Stimulated activated naive CD4-positive, alpha-beta T cell treated with Interleukin-2 at 50 U/mL for 16 hours (primary cell): ENCODE measurements at regions not wholly inside any gene's neighbourhood (a gene's known extent, or its start where the extent isn't known, plus 50 kb on each side); places are given as distances from the start of the nearest gene placed in this dataset.
"Not testable (repeated sequence)": the region's sequence is repeated elsewhere in the genome, so short reads cannot be mapped to it uniquely, and the experiment has no call there.

Source experiments
- DNase-seq: peaks from one replicate; lab custom pipeline; 2025; lab: John Stamatoyannopoulos, UW

DNA sequence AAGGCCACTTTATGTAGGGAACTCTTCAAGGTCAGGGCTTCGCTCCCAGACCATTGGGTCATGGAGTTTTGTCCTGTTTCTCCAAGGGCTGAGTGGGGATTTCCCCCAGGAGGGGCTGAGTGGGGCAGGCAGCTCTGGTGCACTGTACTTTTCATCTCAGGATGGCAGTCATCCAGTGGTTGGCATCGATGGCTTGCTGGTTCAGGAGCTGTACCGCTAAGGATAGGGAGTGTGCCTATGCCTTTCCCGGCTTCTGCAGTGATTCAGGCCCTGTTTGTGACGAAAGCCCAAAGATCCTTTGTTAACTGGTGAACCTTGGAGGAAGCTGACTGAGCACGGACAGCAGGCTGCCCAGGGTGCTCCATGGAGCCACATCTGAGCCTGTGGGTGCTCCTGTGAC is 100.1 kb upstream of the GADD45A start:
- DNase-seq: no peak

DNA sequence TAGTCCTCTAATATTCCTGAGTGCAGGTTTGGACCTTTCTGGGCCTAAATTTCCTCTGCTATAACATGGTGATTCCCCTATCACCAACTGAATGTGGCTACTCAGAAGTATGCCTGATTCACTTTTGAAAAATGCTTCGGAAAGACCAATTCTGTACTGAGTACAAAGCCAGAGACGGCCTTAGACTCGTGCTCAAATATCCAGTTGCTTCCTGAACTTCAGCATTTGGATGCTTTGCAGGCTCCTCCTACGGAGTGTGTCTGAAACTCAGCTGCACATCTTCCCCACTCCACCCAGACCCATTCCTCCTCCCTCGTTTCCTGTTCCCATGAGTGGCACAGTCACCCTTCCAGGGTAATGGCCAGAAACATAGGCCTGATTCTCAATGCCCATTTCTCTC is 98.4 kb upstream of the GADD45A start:
- DNase-seq: no peak

DNA sequence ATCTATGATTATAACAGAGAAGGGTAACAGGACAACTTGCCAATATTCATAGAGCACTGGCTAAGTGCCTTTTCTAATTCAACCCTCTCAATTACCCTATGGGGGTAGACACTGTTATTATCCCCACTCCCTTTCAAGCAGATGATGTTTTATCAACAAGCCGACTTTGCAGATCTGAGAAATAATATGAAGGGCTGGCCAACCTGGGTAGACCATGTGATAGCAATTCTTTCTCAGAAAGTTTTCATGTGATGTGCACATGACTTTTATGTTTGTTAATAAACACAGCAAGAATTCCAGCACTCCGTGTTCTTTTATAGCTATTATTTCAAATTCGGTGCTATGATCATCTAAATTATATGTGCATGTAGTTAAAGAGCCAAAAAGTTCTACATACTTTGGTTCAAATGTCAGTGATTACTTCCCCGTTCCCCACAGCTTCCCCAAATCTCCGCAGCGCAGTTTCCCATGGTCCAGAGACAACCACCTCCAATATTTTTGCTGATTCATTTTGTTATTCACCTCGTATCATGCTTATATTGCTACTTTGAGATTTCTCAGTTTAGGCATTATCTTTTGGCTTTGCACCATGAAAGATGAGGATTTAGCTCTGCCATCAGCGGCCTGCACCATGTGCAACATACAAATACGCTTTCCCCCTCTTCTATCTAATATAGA is 96.7 kb upstream of the GADD45A start:
- DNase-seq: no peak

DNA sequence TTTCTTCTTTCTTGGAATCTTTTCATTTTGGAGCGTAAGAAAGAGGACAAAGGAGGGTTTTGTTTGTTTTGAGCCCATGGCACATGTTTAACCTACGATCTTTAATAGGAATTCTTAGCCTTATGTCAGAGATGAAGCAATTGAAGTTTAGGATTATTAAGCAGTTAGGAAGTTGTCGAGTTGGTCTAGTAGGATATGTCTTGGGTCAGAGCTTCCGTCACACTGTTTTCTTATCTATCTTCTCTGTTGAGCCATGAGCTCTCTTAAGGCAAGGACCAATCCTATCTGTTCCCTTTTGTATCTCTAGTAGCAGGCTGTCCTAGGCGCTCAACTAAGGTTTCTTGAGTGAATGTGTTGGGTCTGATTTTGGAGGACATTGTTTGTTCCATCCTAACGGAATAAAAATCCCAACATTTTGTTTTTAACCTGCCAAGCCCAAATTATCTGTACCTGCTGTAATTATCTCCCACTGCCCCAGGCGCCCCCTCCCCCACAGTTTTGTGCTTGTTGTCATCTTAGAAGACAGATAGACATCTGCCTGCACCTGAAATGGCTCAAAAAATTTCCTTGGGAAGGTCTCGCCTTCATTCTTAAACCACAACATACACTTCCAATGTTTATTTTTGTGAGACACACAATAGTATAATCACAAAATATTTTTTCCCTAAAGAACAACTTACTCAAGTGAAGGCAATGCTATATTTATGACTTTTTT is 95.3 kb upstream of the GADD45A start:
- DNase-seq: no peak

DNA sequence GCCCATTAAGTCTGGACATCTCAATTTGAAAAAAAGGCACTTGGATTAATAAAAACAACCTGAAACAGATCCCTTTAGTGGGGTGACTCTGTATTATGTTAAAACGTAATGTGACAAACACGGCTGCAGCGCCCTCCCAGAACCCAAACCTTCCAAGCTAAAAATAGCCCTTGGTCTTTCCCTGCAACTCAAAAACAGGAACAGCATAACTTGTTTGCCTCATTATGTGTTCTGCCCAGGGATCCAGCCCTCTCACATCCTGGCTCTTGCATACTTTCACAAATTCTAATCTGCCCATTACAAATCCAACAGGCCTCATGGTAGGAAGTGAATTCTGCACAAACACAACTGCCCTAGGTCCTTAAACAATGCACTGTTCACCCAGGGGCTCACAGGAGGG is 94.7 kb upstream of the GADD45A start:
- no peak for DNase-seq

DNA sequence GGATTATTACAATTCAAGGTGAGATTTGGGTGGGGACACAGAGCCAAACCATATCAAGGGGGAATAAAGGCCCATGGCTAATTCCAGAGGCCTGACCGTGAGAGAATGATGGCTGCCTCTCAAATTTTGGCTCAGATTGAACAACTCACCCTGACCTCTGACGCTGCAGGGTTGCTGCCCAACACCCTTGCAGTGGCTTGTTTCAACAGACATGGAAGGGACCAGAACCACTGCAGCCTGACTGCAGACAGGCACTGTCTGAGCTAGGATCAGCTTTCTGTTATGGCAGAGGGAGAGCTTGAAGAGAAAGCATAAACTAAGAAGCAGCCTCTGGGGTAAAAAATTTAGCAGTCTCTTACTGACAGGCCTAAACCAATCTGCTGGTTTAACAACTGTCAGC is 90.2 kb upstream of the GADD45A start:
- DNase-seq: no peak

DNA sequence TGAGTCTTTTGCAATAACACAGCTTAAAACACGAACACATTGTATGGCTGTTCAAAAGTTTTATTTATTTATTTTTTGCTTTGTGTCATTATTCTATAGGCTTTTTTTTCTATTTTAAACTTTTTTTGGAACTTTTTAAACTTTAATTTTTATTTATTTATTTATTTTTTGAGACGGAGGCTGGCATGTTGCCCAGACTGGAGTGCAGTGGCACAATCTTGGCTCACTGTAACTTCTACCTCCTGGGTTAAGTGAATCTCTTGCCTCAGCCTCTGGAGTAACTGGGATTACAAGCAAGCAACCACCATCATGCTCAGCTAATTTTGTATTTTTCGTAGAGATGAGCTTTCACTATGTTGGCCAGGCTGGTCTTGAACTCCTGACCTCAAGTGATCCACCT is 88.3 kb upstream of the GADD45A start:
- no peak for DNase-seq

DNA sequence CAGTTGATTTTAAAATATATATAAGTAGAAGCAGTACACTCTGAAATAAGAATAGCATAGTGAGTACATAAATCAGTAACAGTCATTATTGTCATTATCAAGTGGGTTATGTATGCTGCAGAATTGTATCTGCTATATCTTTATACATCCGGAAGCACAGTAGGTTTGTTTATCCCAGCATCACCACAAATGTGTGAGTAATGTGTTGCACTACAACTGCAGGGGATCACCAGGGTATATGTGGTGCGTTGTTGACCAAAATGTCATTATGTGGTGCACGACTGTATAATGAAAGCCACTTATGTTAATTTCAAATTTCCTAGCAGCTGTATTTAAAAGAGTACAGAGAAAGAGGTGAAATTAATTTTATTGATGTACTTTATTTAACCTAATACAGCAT is 87.7 kb upstream of the GADD45A start:
- DNase-seq: no peak

DNA sequence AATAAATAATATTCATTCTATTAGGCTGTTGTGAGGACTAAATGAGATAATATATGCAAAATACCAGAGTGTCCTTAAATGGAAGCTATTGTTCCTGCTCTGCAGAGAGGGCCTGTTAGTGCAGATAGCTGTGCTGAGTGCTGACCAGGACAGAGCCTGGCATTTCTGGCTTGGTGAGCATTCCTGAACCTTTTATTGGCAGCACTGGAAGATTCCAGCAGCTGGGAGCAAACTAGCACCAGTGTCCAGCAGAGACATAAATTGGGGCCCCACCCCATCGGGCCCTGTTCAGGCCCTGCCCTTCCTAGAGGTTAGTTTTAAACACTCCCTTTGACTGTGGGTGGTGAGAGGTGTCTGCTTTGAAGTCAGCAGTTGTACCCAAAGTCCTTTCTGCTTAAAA is 85.9 kb upstream of the GADD45A start:
- DNase-seq: no peak

DNA sequence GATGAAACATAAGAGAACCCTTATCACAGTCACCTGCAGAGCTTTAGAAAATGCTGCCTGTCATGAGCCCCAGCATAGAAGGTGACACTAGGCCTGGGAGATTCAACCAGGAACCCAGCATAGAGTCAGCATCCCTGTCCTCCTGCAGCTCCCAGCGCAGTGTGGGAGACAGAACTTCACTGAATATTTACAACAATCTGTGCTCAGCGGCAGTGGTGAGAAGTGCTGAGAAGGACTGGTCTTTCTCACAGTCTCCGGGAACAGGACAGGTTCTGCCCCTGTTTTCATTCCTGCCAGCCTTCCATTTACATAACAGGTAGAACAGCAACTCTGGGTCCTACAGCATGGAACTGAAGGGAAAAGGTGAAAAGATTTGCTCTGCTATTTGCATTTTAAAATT is 83.5 kb upstream of the GADD45A start:
- DNase-seq: no peak

DNA sequence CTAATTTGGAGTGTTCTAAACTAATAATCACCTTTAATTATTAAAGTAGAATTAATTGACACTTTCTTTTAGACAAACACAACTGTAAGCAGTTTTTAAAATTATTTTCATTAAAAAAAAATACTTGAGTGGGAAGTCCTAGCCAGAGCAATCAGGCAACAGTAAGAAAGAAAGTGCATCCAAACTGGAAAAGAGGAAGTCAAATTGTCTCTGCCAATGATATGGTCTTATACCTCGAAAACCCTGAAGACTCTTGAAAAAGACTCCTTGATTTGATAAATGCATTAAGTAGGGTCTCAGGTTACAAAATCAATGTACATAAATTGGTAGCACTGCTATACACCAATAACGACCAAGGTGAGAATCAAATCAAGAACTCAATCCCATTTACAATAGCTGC is 83.0 kb upstream of the GADD45A start:
- no peak for DNase-seq

DNA sequence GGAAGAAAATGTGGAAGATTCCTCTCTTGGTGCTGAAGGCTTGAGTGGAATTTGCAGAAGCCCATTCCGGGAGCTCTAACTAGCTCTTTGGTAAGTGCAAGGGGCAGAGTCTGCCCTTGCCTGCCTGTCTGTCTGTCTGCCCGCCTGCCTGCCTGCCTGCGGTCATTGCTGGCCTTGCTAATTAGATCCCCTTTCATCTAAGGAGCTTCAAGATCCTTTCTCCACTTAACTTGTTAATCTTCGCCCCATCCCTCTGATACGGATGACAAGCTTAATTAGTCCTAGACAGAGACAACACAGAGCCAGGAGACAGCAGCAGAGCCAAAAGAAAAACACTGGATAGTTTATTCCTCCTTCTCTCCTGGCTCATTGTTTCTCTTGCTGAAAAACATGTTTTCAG is 80.2 kb upstream of the GADD45A start:
- DNase-seq: no peak

DNA sequence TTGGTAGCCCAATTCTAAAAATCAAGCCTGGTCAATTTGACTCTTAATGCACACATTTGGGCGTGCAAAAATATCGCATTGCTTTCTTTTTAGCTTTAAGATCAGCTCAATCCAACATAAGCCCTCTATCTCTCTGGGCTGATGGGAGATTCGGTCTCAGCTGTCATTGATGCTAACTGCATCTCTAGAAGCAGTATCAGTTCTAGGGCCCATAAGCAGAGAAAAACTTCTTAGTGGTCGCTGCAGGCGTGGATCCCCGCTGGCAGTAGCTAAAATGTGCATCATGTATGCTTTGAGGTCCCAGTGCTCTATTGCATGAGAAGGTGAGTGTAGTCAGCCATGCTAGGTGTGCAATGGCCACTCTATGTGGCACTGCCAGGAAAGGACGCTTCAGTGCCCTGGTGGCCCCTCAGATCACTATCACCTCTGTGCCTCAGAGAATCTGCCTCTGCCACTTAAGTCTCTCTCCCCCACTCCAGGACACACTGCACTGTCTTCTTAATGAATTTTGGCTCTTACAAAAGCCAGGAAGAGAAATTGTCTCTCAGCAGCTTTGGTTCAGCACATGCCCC is 79.7 kb upstream of the GADD45A start:
- DNase-seq: no peak

DNA sequence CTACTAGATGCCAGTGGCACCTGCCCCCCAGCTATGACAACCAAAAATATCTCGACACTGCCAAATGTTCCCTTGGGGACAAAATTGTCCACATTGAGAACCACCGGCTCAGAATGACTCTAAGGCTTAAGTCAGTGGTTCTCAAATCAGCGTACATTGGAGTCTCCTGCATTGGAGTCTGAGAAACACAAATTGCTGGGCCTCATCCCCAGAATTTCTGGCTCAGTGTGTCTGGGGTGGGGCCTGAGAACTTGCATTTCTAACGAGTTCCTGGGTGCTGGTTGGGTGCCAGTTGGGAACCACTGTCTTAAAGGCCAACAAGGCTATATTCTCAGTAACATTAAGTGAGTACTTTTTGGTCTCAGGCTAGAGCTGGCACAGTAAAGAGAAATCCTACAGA is 77.7 kb upstream of the GADD45A start:
- no peak for DNase-seq

DNA sequence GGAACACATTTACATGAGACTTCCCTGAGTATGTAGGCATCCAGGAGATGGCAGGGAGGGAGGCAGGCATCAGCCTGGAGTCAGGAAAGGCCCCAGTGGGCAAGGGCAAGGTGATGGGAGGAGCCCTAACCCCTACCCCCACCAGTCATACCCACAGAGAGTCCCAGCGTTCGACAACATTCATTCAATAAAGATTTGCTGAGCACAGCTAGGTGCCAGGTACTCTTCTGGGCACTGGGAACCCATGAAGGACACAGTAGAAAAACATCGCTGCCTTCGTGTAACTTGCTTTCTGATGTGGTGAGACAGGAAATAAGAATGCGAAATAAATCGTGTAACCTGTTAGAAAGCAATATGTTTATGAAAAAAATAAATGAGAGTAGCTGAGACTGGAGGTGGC is 77.3 kb upstream of the GADD45A start:
- no peak for DNase-seq

DNA sequence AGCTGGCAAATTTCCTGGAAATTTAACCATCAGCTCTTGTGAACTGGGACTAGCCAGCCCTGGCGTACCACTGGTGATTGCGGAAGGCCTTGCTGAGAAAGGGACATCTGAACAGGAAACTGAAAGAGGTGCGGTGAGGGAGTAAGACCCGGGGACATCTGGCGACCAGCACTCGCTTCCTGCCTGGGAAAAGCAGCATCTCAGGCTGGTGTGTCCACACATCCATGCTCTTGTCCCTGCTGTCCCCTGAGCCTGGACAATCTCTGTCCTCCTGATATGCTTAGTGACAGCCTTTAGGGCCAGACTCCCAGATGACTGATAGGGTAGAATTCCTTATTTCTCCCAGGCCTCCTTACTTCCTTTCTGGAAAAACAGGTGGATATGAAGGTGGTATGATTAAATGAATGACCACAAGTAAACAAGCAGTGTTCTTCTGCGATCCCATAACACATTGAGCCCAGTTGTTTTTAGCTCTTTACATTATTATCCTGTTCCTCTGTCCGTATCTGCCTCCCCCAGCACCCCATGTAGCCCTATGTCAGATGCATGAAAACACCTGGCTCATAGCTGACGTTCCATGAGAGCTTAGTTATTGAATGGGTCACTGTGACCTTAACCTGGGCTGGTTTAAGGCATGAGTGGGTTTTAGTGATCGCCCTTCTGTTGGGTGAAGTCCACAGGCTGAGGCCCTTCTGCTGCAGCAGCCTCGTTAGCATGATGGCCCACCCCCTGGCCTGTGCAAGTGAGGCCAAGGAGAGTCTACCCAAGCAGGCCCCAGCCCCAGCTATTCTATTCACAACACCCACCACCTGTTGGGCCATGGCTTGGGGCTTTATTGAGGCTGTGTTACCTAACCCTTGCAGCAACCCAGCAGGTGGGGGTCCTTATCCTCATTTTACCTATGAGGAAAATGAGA is 76.1 kb upstream of the GADD45A start:
- DNase-seq: no peak

DNA sequence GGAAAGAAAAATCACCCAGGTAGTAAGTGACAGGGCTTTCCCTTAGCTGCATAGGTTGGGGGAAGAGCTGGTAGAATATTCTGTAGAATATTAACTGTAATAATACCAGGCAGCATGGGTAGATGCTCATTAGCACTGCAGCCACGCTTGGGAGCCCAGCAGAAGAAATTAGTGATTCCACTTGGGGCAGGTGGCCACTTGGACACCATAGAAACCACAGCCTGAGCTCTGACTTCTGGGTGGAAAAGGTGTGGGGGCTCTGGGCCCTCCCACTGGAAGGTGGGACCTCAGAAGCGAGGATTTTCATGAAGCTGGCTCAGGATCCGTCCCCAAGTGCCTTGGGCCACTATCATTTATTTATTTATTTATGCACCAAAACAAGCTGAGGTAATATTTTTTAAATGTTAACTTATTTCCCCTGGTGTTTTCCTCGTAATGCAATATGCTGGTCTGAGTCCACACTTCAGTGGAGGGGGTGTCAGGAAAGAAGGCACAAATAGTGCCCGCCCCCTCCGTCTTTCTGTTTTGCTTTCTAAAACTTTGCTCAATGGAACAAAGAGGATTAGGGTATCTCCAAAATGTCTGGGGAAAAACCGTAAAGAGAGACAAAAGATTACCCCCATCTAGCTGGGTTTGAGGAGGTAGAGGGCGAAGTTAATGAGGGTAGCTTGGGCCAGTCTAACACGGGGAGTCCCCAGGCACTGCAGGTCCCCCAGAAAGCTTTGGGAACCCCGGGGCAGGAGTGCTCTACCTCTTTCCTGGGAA is 75.2 kb upstream of the GADD45A start:
- DNase-seq: no peak

DNA sequence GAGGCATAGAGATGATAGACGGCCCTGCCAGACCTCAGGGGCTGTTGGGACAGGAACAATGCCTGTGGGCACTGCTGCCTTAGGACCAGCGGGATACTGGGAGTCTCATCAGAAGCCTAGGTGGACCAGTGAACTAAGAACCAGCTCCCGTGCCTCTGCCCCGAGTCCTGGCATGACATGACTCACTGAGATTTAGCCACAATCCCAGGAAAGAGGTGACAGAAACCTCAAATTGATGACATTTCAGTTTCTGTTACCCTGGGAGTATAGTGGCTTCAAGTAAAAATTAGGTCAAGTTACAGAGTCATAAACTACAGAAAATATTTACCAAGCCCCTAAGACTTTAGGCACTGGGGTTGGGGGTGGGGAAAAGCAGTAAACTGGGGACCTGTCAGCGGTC is 74.6 kb upstream of the GADD45A start:
- DNase-seq: no peak

DNA sequence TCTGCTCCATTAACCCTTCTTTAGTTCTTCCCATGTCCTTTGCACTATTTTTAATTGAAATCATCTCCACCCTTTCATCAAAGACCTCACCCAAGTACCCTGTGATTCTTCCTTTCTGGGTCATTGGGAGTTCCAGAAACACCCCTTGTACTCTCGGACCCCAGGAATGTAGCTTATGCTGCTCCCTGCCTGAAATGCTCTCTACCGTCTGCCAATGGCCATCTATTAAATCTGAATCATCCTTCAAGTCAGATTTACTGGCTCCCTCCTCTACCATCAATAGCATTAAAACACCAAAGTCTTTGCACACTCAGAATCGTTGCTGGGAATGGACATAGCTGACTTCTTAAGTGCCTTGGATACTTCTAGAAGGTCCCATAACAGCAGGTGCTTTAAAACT is 73.2 kb upstream of the GADD45A start:
- no peak for DNase-seq

DNA sequence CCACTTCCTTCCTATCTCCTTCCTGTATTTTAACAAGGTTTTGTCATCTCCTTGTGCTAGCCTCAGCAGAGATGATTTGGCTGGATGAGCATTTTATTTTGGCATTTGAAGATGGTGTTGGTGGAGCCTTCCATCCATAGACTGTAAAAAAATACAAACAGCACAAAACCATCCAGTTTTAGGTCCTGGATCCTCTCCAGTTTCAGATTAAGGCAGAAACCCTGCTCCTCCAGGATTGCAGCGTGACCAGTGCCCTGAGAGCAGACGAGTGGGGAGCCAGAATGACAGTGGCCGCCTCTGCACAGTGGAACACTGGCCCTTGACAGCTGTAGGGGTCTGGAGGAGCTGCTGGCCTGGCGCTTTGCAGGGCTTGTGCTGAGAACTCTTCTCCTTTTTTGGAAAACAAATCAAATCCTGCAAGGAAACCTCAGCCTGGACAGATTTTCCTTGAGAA is 72.2 kb upstream of the GADD45A start:
- no peak for DNase-seq

DNA sequence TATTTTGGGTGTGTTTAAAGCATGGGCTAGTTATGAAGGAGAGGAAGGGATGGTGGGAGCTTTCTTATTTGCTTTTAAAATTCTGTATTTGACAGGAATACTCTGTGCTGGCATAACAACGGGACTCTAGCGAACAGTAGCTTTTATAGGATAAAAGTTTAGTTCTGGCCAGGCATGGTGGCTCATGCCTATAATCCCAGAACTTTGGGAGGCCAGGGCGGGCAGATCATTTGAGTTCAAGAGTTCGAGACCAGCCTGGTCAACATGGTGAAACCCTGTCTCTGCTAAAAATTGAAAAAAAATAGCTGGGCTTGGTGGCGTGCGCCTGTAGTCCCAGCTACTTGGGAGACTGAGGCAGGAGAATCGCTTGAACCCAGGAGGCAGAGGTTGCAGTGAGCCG is 71.5 kb upstream of the GADD45A start:
- DNase-seq: not testable (repeated sequence)

DNA sequence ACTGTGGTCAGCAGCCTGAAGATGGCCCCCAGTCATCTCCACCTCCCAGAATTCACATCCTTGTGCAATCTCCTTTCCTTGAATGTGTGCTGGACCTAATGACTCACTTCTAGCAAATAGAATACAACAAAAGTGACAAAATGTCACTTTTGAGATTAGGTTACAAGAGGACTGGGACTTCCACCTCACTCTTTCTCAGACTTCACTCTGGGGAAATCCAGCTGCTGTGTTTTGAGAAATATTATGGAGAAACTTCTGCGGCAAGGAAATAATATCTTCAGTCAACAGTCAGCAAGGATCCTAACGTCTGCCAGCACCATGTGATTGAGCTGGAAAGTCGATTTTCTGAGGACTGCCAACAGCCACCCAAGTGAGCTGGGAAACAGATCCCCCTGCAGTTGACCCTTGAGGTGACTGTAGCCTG is 70.5 kb upstream of the GADD45A start:
- no peak for DNase-seq
